ENCODE measurements at regions not wholly inside any gene's neighbourhood (a gene's known extent, or its start where the extent isn't known, plus 50 kb on each side); places are given as distances from the start of the nearest gene placed in this dataset.

DNA sequence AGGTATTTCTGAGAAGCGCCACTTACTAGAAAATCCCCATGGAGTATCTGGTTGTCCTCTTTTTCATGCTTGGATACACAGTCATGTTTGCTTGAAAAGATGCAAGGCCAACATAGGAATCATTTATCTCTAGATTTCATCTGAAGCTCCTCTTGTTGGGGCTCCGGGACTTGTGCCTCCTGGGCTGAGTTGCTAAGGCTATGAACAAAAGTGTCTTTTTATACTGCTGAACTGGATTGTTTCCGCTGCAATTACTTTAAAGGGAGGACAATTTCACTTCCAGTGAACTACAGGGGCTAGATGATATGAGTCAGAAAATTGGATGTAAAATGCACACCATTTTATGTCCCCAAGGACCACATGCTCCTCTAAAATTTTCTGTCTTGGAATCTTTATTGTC lies 114.1 kb downstream of the TNFSF13B start:
- Histone ChIP-seq H3K4me3 (no peak overlapping the region), H3K27ac (no peak overlapping the region), H3K27me3 (no peaks in the 10 kb centered on the region), H3K36me3 (no peaks in the 10 kb centered on the region), H3K9me3 (no peaks in the 10 kb centered on the region), H3K4me1 (no peaks in the 10 kb centered on the region)
- no peak for TF ChIP-seq POLR2A (IDR thresholded peaks at IDR 0.05)
- DNase-seq (ENCODE audit: low spot score in 2 of 2): no peak
- intact Hi-C loops (cut with DNase I; ENCODE audit: low total_unique reads): no loop called here

DNA sequence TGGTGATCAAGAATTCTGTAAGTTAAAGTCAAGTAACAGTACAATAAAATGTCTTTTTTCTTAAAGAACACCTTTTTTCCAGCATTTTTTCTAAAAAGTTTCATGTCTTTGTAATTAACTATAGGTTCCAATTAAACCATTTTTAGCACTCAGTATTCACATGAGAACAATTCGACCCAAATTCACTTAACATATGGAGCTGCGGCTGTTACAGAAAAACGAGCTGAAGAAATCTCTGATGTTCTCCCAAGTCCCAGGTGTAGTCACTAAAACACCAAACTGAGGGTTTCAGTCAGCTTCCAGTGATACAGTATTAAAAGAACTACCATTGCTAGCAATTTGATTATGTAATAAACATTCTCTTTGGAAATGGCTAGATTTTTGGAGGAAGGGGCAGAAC lies 117.6 kb downstream of the TNFSF13B start:
- TF ChIP-seq, protein P1, sequence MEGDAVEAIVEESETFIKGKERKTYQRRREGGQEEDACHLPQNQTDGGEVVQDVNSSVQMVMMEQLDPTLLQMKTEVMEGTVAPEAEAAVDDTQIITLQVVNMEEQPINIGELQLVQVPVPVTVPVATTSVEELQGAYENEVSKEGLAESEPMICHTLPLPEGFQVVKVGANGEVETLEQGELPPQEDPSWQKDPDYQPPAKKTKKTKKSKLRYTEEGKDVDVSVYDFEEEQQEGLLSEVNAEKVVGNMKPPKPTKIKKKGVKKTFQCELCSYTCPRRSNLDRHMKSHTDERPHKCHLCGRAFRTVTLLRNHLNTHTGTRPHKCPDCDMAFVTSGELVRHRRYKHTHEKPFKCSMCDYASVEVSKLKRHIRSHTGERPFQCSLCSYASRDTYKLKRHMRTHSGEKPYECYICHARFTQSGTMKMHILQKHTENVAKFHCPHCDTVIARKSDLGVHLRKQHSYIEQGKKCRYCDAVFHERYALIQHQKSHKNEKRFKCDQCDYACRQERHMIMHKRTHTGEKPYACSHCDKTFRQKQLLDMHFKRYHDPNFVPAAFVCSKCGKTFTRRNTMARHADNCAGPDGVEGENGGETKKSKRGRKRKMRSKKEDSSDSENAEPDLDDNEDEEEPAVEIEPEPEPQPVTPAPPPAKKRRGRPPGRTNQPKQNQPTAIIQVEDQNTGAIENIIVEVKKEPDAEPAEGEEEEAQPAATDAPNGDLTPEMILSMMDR (IDR thresholded peaks at IDR 0.05): no peak
- no peak for TF ChIP-seq POLR2A (IDR thresholded peaks at IDR 0.05)
- no peak for TF ChIP-seq POLR2AphosphoS5 (IDR thresholded peaks at IDR 0.05)
- Histone ChIP-seq H3K27ac (no peak overlapping the region), H3K4me1 (no peaks in the 10 kb centered on the region), H3K27me3 (no peaks in the 10 kb centered on the region), H3K36me3 (no peaks in the 10 kb centered on the region), H3K4me3 (no peak overlapping the region), H3K9me3 (no peaks in the 10 kb centered on the region)
- intact Hi-C loops (cut with DNase I; ENCODE audit: low total_unique reads): no loop called here
- no peak for DNase-seq (ENCODE audit: low spot score in 2 of 2)

DNA sequence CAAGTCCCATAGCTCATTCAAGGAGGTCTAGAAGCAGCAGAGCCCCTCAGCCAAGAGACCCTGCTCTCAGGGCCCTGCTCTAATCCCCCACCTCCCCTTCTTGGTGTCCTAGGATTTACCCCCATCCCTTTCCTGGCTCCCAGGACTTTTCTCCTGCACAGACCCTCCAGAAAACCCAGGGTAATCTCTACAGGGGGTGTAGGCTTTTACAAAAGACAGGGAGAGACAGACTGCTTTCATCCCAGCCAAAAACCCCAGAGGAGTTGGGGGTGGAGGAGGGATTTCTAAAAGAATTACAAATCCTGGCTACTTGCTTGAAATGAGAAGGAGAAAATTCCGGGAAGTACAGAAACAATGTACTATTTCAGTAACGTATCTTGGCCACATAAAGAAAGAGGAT lies 133.3 kb downstream of the TNFSF13B start:
- H3K36me3 ChIP-seq: no peaks in the 10 kb centered on the region
- no peak overlapping the region for H3K4me3 ChIP-seq
- TF ChIP-seq POLR2A (IDR thresholded peaks at IDR 0.05) (no peak), POLR2AphosphoS5 (IDR thresholded peaks at IDR 0.05) (no peak)
- TF ChIP-seq, protein P1 (IDR thresholded peaks at IDR 0.05): no peak
- DNase-seq (ENCODE audit: low spot score in 2 of 2): no peak
- H3K9me3 ChIP-seq: no peaks in the 10 kb centered on the region
- intact Hi-C loops (cut with DNase I; ENCODE audit: low total_unique reads): no loop called here
- no peaks in the 10 kb centered on the region for H3K27me3 ChIP-seq
- H3K27ac ChIP-seq: no peak overlapping the region
- H3K4me1 ChIP-seq: no peaks in the 10 kb centered on the region

DNA sequence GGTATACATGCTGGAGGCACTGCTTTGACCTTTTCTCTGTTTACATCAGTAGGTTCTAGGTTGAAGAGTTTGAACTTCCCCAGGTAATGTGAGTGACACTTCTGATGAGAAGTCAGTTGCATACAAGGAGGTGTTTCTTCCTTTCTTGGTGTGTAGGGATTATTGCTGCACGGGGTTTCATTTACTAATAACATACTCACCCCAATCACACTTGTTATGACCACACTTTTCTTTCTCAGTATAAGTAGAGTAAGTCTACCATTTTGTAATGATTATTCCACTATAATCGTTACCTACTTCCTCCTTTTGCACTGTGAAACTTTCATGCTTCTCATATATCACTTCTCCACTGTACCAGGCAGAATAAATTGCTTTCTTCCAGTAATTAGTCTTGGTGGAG lies 138.0 kb downstream of the TNFSF13B start:
- intact Hi-C loops (cut with DNase I; ENCODE audit: low total_unique reads): no loop called here
- Histone ChIP-seq H3K36me3 (no peaks in the 10 kb centered on the region), H3K27ac (no peak overlapping the region), H3K4me1 (no peaks in the 10 kb centered on the region), H3K9me3 (no peaks in the 10 kb centered on the region), H3K4me3 (no peak overlapping the region), H3K27me3 (no peaks in the 10 kb centered on the region)
- no peak for DNase-seq (ENCODE audit: low spot score in 2 of 2)
- TF ChIP-seq, protein P1 (IDR thresholded peaks at IDR 0.05): no peak
- no peak for TF ChIP-seq POLR2A (IDR thresholded peaks at IDR 0.05)
- no peak for TF ChIP-seq POLR2AphosphoS5 (IDR thresholded peaks at IDR 0.05)

DNA sequence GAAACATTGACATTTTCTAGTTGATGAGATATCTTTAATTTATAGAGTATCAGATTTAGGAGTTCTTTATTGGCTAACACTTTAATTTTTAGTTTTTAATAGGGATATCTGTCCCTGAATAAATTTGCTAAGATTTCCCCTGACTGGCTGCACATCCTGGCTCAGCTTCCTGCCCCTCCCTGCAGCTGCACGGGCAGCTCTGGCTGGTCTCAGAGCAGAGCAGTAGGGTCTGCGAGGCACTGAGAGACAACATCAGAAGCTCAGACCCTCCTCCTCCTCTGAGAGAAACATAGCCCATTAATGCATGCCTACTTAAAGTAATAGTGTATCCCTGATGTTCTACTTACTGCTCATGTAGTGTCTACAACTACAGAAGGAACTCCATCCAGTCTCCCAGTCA lies 139.2 kb downstream of the TNFSF13B start:
- intact Hi-C loops (cut with DNase I; ENCODE audit: low total_unique reads): no loop called here
- Histone ChIP-seq H3K9me3 (no peaks in the 10 kb centered on the region), H3K36me3 (no peaks in the 10 kb centered on the region), H3K27ac (no peak overlapping the region), H3K27me3 (no peaks in the 10 kb centered on the region), H3K4me1 (no peaks in the 10 kb centered on the region), H3K4me3 (no peak overlapping the region)
- DNase-seq (ENCODE audit: low spot score in 2 of 2): no peak
- no peak for TF ChIP-seq POLR2A (IDR thresholded peaks at IDR 0.05)
- TF ChIP-seq, protein P1 (IDR thresholded peaks at IDR 0.05): no peak
- no peak for TF ChIP-seq POLR2AphosphoS5 (IDR thresholded peaks at IDR 0.05)

DNA sequence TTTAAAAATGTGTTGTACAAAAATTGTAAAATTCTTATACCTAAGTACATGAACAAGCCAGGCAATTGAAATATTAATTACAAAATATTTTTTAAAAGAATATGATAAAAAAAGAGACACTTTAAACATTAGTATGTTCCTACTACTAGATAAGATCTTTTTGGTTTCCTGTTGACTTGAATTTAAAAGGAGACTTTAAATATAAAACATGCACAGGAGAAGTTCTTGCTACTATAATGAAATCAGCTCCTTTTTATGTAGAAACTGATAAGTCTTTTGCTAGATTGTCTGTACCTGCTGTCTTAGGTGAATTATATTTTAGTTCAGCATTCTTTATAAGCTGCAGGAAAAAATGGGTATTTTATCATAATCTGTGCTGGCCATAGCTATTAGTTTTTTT lies 140.2 kb downstream of the TNFSF13B start:
- H3K36me3 ChIP-seq: no peaks in the 10 kb centered on the region
- H3K27ac ChIP-seq: no peak overlapping the region
- no peaks in the 10 kb centered on the region for H3K4me1 ChIP-seq
- H3K4me3 ChIP-seq: no peak overlapping the region
- no peaks in the 10 kb centered on the region for H3K27me3 ChIP-seq
- no peaks in the 10 kb centered on the region for H3K9me3 ChIP-seq
- TF ChIP-seq, protein P1 (IDR thresholded peaks at IDR 0.05): no peak
- TF ChIP-seq POLR2AphosphoS5 (IDR thresholded peaks at IDR 0.05) (no peak), POLR2A (IDR thresholded peaks at IDR 0.05) (no peak)
- intact Hi-C loops (cut with DNase I; ENCODE audit: low total_unique reads): no loop called here
- DNase-seq (ENCODE audit: low spot score in 2 of 2): no peak
